ENCODE measurements at regions not wholly inside any gene's neighbourhood (a gene's known extent, or its start where the extent isn't known, plus 50 kb on each side); places are given as distances from the start of the nearest gene placed in this dataset.

DNA sequence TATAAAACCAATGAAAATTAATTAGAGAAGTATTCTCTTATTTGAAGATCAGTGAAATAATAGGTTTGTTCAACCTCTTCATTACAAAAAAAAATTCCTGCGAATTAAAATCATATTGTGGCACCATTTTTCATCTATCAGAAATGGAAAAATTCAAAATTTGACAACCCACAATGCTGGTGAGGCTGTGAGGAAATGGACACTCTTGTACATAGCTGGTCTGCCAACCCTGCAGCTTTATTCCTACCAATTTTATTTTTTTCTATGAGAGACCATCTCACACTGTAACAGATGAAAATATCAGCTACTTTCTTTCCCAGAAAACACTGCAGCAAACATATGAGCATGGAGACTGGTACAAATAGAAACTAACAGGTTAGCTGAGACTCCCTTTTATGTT, 208.8 kb upstream of the SEMA3E start:
- Histone ChIP-seq H3K4me1 (ENCODE audit: control insufficient read depth in 2 of 3, insufficient read depth in 2 of 3, low read depth in 1 of 3, low read length in 3 of 3) (no peaks in the 10 kb centered on the region), H3K9me3 (ENCODE audit: control insufficient read depth in 2 of 3, insufficient read depth in 1 of 3, low read length in 3 of 3) (no peaks in the 10 kb centered on the region), H3K4me3 (ENCODE audit: low read length in 3 of 3) (no peak overlapping the region), H3K27ac (ENCODE audit: low read depth in 2 of 2, low read length in 2 of 2) (no peak overlapping the region), H3K9ac (ENCODE audit: low read length in 3 of 3) (no peak overlapping the region), H3K36me3 (ENCODE audit: control insufficient read depth in 2 of 3, insufficient read depth in 3 of 3, low read length in 3 of 3) (no peaks in the 10 kb centered on the region), H3K27me3 (ENCODE audit: control insufficient read depth, insufficient read depth, low read length) (no peaks in the 10 kb centered on the region)
- intact Hi-C loops (cut with DNase I) = no loop called here
- TF ChIP-seq, protein P1, sequence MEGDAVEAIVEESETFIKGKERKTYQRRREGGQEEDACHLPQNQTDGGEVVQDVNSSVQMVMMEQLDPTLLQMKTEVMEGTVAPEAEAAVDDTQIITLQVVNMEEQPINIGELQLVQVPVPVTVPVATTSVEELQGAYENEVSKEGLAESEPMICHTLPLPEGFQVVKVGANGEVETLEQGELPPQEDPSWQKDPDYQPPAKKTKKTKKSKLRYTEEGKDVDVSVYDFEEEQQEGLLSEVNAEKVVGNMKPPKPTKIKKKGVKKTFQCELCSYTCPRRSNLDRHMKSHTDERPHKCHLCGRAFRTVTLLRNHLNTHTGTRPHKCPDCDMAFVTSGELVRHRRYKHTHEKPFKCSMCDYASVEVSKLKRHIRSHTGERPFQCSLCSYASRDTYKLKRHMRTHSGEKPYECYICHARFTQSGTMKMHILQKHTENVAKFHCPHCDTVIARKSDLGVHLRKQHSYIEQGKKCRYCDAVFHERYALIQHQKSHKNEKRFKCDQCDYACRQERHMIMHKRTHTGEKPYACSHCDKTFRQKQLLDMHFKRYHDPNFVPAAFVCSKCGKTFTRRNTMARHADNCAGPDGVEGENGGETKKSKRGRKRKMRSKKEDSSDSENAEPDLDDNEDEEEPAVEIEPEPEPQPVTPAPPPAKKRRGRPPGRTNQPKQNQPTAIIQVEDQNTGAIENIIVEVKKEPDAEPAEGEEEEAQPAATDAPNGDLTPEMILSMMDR (IDR thresholded peaks at IDR 0.05; ENCODE audit: borderline replicate concordance, extremely low read depth, insufficient read depth) = no peak
- no peak for FAIRE-seq
- no peak for DNase-seq

DNA sequence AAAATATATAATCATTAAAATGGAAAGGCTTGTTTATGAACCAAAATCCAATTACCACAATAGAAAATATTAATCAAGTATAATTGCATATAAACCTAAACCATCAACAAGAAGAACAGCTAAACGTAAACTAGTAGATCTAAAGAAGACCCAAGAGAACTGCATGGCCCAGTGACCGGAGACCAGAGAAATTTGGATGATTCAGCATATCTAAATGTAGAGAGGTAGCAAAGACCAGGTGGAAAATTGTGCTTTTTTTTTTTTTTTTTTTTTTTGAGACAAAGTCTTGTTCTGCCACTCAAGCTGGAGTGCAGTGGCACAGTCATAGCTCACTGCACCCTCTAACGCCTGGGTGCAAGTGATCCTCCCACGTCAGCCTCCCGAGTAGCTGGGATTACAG, 207.2 kb upstream of the SEMA3E start:
- H3K9me3 ChIP-seq (ENCODE audit: control insufficient read depth in 2 of 3, insufficient read depth in 1 of 3, low read length in 3 of 3) = no peaks in the 10 kb centered on the region
- FAIRE-seq (no peak), DNase-seq (no peak)
- intact Hi-C loops (cut with DNase I) = no loop called here
- H3K9ac ChIP-seq (ENCODE audit: low read length in 3 of 3) = no peak overlapping the region
- no peaks in the 10 kb centered on the region for H3K36me3 ChIP-seq (ENCODE audit: control insufficient read depth in 2 of 3, insufficient read depth in 3 of 3, low read length in 3 of 3)
- no peaks in the 10 kb centered on the region for H3K4me1 ChIP-seq (ENCODE audit: control insufficient read depth in 2 of 3, insufficient read depth in 2 of 3, low read depth in 1 of 3, low read length in 3 of 3)
- no peak overlapping the region for H3K4me3 ChIP-seq (ENCODE audit: low read length in 3 of 3)
- TF ChIP-seq, protein P1 (IDR thresholded peaks at IDR 0.05; ENCODE audit: borderline replicate concordance, extremely low read depth, insufficient read depth) = no peak
- H3K27me3 ChIP-seq (ENCODE audit: control insufficient read depth, insufficient read depth, low read length) = no peaks in the 10 kb centered on the region
- no peak overlapping the region for H3K27ac ChIP-seq (ENCODE audit: low read depth in 2 of 2, low read length in 2 of 2)

DNA sequence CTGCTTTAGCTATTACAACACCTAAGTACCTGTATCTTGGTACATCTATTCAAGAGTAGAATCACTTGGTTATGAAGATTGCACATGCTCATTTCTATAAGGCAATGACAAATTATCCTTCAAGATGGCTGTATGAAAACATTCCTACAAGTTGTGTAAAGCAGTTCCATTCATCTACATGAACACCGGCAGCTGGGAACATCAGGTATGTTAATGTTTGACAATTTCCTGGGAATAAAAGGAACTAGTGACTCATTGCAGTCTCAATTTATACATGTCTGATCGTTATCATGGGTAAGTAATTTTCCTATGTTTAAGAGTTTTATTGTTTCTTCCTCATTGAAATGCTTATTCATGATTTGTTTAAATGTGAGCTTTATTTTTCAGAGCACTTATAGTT, 203.2 kb upstream of the SEMA3E start:
- intact Hi-C loops (cut with DNase I) = no loop called here
- TF ChIP-seq, protein P1 (IDR thresholded peaks at IDR 0.05; ENCODE audit: borderline replicate concordance, extremely low read depth, insufficient read depth) = no peak
- H3K4me1 ChIP-seq (ENCODE audit: control insufficient read depth in 2 of 3, insufficient read depth in 2 of 3, low read depth in 1 of 3, low read length in 3 of 3) = no peaks in the 10 kb centered on the region
- no peaks in the 10 kb centered on the region for H3K27me3 ChIP-seq (ENCODE audit: control insufficient read depth, insufficient read depth, low read length)
- no peaks in the 10 kb centered on the region for H3K36me3 ChIP-seq (ENCODE audit: control insufficient read depth in 2 of 3, insufficient read depth in 3 of 3, low read length in 3 of 3)
- FAIRE-seq = no peak
- H3K9me3 ChIP-seq (ENCODE audit: control insufficient read depth in 2 of 3, insufficient read depth in 1 of 3, low read length in 3 of 3) = no peaks in the 10 kb centered on the region
- H3K4me3 ChIP-seq (ENCODE audit: low read length in 3 of 3) = no peak overlapping the region
- H3K27ac ChIP-seq (ENCODE audit: low read depth in 2 of 2, low read length in 2 of 2) = no peak overlapping the region
- no peak overlapping the region for H3K9ac ChIP-seq (ENCODE audit: low read length in 3 of 3)
- DNase-seq = peak in 2 of 5 donors; percentile 31 to 39

DNA sequence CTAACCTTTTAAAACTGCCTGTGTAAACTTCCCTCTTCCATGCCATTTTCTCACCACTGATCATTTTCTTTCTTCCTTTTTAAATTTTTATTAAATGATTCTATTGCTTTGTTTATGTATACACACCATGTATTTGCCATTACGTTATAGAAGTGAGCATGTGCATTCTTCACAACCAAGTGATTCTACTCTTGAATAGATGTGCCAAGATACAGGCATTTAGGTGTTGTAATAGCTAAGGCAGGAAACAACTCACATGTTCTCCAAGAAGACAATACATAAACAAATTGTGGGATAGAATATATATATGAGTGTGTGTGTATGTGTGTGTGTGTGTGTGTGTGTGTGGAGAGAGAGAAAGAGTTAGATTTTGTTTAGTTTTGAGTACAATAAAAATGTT, 202.6 kb upstream of the SEMA3E start:
- intact Hi-C loops (cut with DNase I) = no loop called here
- Histone ChIP-seq H3K9me3 (ENCODE audit: control insufficient read depth in 2 of 3, insufficient read depth in 1 of 3, low read length in 3 of 3) (no peaks in the 10 kb centered on the region), H3K9ac (ENCODE audit: low read length in 3 of 3) (no peak overlapping the region), H3K27me3 (ENCODE audit: control insufficient read depth, insufficient read depth, low read length) (no peaks in the 10 kb centered on the region), H3K36me3 (ENCODE audit: control insufficient read depth in 2 of 3, insufficient read depth in 3 of 3, low read length in 3 of 3) (no peaks in the 10 kb centered on the region), H3K4me1 (ENCODE audit: control insufficient read depth in 2 of 3, insufficient read depth in 2 of 3, low read depth in 1 of 3, low read length in 3 of 3) (no peaks in the 10 kb centered on the region), H3K27ac (ENCODE audit: low read depth in 2 of 2, low read length in 2 of 2) (no peak overlapping the region), H3K4me3 (ENCODE audit: low read length in 3 of 3) (no peak overlapping the region)
- no peak for FAIRE-seq
- no peak for DNase-seq
- TF ChIP-seq, protein P1 (IDR thresholded peaks at IDR 0.05; ENCODE audit: borderline replicate concordance, extremely low read depth, insufficient read depth) = no peak
